ENCODE measurements at regions not wholly inside any gene's neighbourhood (a gene's known extent, or its start where the extent isn't known, plus 50 kb on each side); places are given as distances from the start of the nearest gene placed in this dataset.

DNA sequence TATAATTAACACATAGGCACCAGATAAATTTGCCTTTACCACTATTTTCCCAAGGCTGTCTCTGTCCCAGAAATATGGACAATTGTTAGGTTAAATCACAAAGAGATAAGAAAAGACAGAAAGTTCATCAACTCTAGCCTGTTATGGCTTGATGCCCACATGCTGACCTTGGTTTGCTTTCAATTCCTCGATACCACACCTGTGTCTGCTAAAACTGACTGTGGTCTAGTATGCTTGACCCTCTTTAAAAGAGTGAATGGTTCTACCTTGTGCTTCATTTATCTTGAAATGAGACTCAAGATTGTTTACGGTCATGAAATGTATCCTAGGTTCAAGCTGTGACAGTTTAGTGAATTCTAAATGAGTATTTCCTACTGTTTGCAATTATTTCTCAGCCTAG lies 909.0 kb upstream of the LRRTM1 start:
- Histone ChIP-seq H3K4me3 (no peak overlapping the region), H3K27ac (no peak overlapping the region), H3K9me3 (no peaks in the 10 kb centered on the region), H3K36me3 (no peaks in the 10 kb centered on the region), H3K27me3 (no peaks in the 10 kb centered on the region), H3K4me1 (ENCODE audit: insufficient read depth) (no peaks in the 10 kb centered on the region)
- intact Hi-C loops (cut with DNase I), result no loop called here
- 13 to 42% (median 17%) methylated on average over 2 of the region's 2 CpGs for WGBS, 3 donors
- DNase-seq, result no peak
- TF ChIP-seq EP300 (IDR thresholded peaks at IDR 0.05) (no peak), POLR2A (IDR thresholded peaks at IDR 0.05) (no peak)
- TF ChIP-seq, protein P1, sequence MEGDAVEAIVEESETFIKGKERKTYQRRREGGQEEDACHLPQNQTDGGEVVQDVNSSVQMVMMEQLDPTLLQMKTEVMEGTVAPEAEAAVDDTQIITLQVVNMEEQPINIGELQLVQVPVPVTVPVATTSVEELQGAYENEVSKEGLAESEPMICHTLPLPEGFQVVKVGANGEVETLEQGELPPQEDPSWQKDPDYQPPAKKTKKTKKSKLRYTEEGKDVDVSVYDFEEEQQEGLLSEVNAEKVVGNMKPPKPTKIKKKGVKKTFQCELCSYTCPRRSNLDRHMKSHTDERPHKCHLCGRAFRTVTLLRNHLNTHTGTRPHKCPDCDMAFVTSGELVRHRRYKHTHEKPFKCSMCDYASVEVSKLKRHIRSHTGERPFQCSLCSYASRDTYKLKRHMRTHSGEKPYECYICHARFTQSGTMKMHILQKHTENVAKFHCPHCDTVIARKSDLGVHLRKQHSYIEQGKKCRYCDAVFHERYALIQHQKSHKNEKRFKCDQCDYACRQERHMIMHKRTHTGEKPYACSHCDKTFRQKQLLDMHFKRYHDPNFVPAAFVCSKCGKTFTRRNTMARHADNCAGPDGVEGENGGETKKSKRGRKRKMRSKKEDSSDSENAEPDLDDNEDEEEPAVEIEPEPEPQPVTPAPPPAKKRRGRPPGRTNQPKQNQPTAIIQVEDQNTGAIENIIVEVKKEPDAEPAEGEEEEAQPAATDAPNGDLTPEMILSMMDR (IDR thresholded peaks at IDR 0.05), result no peak

DNA sequence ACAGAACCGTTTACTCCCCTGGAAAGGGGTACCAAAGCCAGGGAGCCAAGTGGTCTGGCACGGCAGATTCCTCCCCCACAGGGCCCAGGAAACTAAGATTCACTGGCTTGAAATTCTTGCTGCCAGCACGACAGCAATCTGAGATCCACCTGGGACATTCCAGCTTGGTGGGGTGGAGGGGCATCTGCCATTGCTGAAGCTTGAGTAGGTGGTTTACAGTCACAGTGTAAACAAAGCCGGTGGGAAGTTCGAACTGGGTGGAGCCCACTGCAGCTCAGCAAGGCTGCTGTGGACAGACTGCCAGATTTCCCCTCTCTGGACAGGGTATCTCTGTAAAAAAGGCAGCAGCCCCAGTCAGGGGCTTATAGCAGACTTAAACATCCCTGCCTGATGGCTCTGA lies 901.7 kb upstream of the LRRTM1 start:
- Histone ChIP-seq H3K9me3 (no peaks in the 10 kb centered on the region), H3K27ac (no peak overlapping the region), H3K4me3 (no peak overlapping the region), H3K4me1 (ENCODE audit: insufficient read depth) (no peaks in the 10 kb centered on the region), H3K36me3 (no peaks in the 10 kb centered on the region), H3K27me3 (no peaks in the 10 kb centered on the region)
- no peak for TF ChIP-seq POLR2A (IDR thresholded peaks at IDR 0.05)
- TF ChIP-seq EP300 (IDR thresholded peaks at IDR 0.05), result no peak
- TF ChIP-seq, protein P1 (IDR thresholded peaks at IDR 0.05), result no peak
- WGBS, 3 donors, result 62 to 64% (median 64%) methylated on average over 5 of the region's 5 CpGs
- DNase-seq, result no peak
- intact Hi-C loops (cut with DNase I), result no loop called here

DNA sequence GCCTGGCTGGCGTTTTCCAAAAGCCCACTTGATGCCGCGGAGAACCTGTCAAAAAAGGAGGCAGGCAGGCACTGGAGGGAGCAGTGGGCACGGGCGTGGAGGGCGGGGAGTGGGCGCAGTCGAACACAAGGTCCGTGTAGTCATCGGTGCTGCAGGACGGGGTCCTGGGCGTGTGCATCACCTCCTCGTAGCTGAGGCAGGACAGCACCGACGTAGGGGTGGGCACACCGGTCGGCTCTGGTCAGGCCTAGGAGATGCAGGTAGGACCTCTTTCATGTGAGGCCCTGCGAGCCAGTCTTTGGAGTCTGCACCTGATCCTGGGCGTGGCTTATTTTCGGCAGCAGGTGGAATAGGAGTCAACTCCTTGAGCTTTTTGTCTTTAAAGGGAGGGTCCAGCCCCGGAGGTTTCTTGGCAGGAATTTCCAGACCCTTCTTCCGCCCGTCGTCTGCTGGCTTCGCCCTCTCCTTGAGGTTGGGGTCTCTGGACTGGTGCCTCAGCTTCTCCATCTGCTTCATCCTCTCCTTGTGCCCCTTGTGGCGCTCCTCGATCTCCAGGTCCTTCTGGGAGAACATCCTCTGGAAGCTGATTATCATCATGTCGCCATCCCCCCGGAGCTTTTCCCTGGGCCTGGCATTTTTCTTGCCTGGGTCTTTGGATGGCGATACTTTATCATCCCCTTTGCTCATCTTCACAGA lies 892.5 kb upstream of the LRRTM1 start:
- WGBS, 3 donors, result 93 to 94% (median 94%) methylated on average over 30 of the region's 30 CpGs

DNA sequence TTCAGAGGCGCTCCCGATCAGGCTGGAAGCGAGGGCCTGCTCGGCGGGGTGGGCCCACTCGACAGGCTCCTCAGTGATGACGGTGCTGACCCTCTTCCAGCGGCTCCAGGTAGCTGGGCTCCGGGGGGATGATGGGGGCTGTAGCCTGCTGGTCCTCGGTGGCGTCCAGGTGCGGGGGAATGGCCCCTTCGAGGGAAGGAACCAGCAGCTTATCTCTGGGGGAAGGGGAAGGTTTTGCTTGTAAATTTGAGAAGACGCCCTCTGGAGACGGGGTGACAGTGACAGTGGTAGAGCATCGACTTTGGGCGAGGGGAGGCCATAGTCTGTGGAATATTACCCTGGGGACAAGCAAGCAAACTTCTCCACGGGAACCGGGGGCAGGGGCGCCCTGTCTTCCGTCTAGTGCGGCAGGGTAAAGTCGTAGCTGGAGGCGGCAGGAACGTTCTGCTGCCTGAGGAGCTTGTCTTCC lies 891.9 kb upstream of the LRRTM1 start:
- 93 to 95% (median 93%) methylated on average over 25 of the region's 25 CpGs for WGBS, 3 donors
- no peak overlapping the region for H3K27ac ChIP-seq
- no peaks in the 10 kb centered on the region for H3K4me1 ChIP-seq (ENCODE audit: insufficient read depth)
- TF ChIP-seq POLR2A (IDR thresholded peaks at IDR 0.05) (no peak), EP300 (IDR thresholded peaks at IDR 0.05) (no peak)
- TF ChIP-seq, protein P1 (IDR thresholded peaks at IDR 0.05), result no peak
- no peaks in the 10 kb centered on the region for H3K9me3 ChIP-seq
- H3K4me3 ChIP-seq, result no peak overlapping the region
- H3K36me3 ChIP-seq, result no peaks in the 10 kb centered on the region
- no peak for DNase-seq
- no peaks in the 10 kb centered on the region for H3K27me3 ChIP-seq
- intact Hi-C loops (cut with DNase I), result no loop called here

More for the DNA sequence above, 892.5 kb upstream of the LRRTM1 start:
- no peaks in the 10 kb centered on the region for H3K9me3 ChIP-seq
- H3K27ac ChIP-seq, result no peak overlapping the region
- no peaks in the 10 kb centered on the region for H3K36me3 ChIP-seq
- no peaks in the 10 kb centered on the region for H3K27me3 ChIP-seq
- DNase-seq, result no peak
- H3K4me3 ChIP-seq, result no peak overlapping the region
- H3K4me1 ChIP-seq (ENCODE audit: insufficient read depth), result no peaks in the 10 kb centered on the region
- intact Hi-C loops (cut with DNase I), result no loop called here
- TF ChIP-seq, protein P1 (IDR thresholded peaks at IDR 0.05), result no peak
- TF ChIP-seq EP300 (IDR thresholded peaks at IDR 0.05), result no peak
- TF ChIP-seq POLR2A (IDR thresholded peaks at IDR 0.05), result no peak

Measured in ovary (tissue), 7 donors.